NCI-H526 treated with DMSO at 0.1 percent for 48 hours (cell line): ENCODE measurements at regions not wholly inside any gene's neighbourhood (a gene's known extent, or its start where the extent isn't known, plus 50 kb on each side); places are given as distances from the start of the nearest gene placed in this dataset.
"Not testable (repeated sequence)": the region's sequence is repeated elsewhere in the genome, so short reads cannot be mapped to it uniquely, and the experiment has no call there.

Experiments used
- DNase-seq: peaks from one replicate; lab custom pipeline; 2025; lab: John Stamatoyannopoulos, UW

- DNase-seq: no peak
These were observed 161.7 kb downstream of the SPTSSA start for GRCh38 chr14:34300330-34300729.

- no peak for DNase-seq
These were observed 162.7 kb downstream of the SPTSSA start for GRCh38 chr14:34299360-34299759.

GRCh38 chr14:34297786-34298520, 164.1 kb downstream of the SPTSSA start:
- DNase-seq: no peak

GRCh38 chr14:34283590-34283989, 178.4 kb downstream of the SPTSSA start:
- DNase-seq: no peak

- no peak for DNase-seq
These were observed 184.8 kb downstream of the SPTSSA start for GRCh38 chr14:34277191-34277590.

GRCh38 chr14:34275530-34275929, 186.5 kb downstream of the SPTSSA start:
- DNase-seq: no peak

- no peak for DNase-seq
These were observed 187.0 kb downstream of the SPTSSA start for GRCh38 chr14:34275078-34275477.

GRCh38 chr14:34273716-34274115, 188.3 kb downstream of the SPTSSA start:
- not testable (repeated sequence) for DNase-seq

- DNase-seq: no peak
These were observed 191.7 kb downstream of the SPTSSA start for GRCh38 chr14:34270361-34270760.

GRCh38 chr14:34266344-34266743, 195.7 kb downstream of the SPTSSA start:
- DNase-seq: no peak

GRCh38 chr14:34262127-34262910, 199.7 kb downstream of the SPTSSA start:
- no peak for DNase-seq

GRCh38 chr14:34259996-34260395, 202.0 kb downstream of the SPTSSA start:
- no peak for DNase-seq

- DNase-seq: no peak
These were observed 203.7 kb downstream of the SPTSSA start for GRCh38 chr14:34258318-34258717.

- no peak for DNase-seq
These were observed 204.5 kb downstream of the SPTSSA start for GRCh38 chr14:34257505-34257904.

- DNase-seq: no peak
These were observed 205.8 kb downstream of the SPTSSA start for GRCh38 chr14:34256223-34256622.

- no peak for DNase-seq
These were observed 207.5 kb downstream of the SPTSSA start for GRCh38 chr14:34254571-34254970.

GRCh38 chr14:34254031-34254430, 208.0 kb downstream of the SPTSSA start:
- DNase-seq: no peak

- DNase-seq: no peak
These were observed 209.8 kb downstream of the SPTSSA start for GRCh38 chr14:34252227-34252626.

GRCh38 chr14:34251662-34252061, 210.4 kb downstream of the SPTSSA start:
- no peak for DNase-seq

- DNase-seq: no peak
These were observed 211.1 kb downstream of the SPTSSA start for GRCh38 chr14:34250959-34251358.

- DNase-seq: no peak
These were observed 214.4 kb downstream of the SPTSSA start for GRCh38 chr14:34247605-34248004.

- DNase-seq: no peak
These were observed 215.8 kb downstream of the SPTSSA start for GRCh38 chr14:34246206-34246605.

GRCh38 chr14:34243401-34243800, 218.6 kb downstream of the SPTSSA start:
- no peak for DNase-seq
